Duodenal mucosa (tissue), 2 donors: ENCODE measurements at regions not wholly inside any gene's neighbourhood (a gene's known extent, or its start where the extent isn't known, plus 50 kb on each side); places are given as distances from the start of the nearest gene placed in this dataset.

ENCODE experiments used
- H3K27ac ChIP-seq: one replicate; pipeline ENCODE4 v1.7.0; 2013; ENCODE audit warnings: low read depth, low read length
- H3K27me3 ChIP-seq, 2 donors: one replicate each; pipeline ENCODE4 v1.7.0; 2013; ENCODE audit warnings: low read length in 2 of 2, control low read depth in 1 of 2; ENCODE audit not compliant: insufficient read depth in 2 of 2, control insufficient read depth in 1 of 2
- H3K36me3 ChIP-seq, 2 donors: one replicate each; pipeline ENCODE4 v1.7.0; 2013; ENCODE audit warnings: low read length in 2 of 2, control low read depth in 1 of 2; ENCODE audit not compliant: insufficient read depth in 2 of 2, control insufficient read depth in 1 of 2
- H3K4me1 ChIP-seq, 2 donors: one replicate each; pipeline ENCODE4 v1.7.0; 2013; ENCODE audit warnings: low read length in 2 of 2, control low read depth in 1 of 2; ENCODE audit not compliant: insufficient read depth in 2 of 2, control insufficient read depth in 1 of 2
- H3K4me3 ChIP-seq, 2 donors: one replicate each; pipeline ENCODE4 v1.7.0; 2013; ENCODE audit warnings: low read length in 2 of 2, low read depth in 1 of 2
- H3K9ac ChIP-seq, 2 donors: one replicate each; pipeline ENCODE4 v1.7.0; 2013; ENCODE audit warnings: low read length in 2 of 2, low read depth in 1 of 2
- H3K9me3 ChIP-seq, 2 donors: one replicate each; pipeline ENCODE4 v1.7.0; 2013; ENCODE audit warnings: low read length in 2 of 2, control low read depth in 1 of 2; ENCODE audit not compliant: control insufficient read depth in 1 of 2

DNA sequence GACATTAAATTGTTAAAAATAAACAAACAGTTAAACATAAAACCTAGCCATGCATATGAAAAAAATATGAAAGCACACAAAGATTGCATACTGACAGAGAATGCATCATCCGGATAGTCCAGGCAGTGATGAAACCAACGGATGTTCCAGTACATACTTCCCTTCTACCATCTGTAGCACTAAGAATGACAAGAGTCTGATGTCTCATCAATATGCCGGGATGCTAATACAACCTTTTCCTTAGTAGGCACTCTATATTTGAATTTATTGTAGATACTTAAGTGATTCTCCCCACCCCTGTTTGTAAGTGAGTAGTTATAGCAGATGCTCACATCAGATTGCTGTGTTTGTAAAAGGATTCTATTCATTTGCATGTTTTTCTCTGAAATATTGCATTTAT lies 571.2 kb upstream of the WWC1 start:
- no peak overlapping the region for H3K27ac ChIP-seq

DNA sequence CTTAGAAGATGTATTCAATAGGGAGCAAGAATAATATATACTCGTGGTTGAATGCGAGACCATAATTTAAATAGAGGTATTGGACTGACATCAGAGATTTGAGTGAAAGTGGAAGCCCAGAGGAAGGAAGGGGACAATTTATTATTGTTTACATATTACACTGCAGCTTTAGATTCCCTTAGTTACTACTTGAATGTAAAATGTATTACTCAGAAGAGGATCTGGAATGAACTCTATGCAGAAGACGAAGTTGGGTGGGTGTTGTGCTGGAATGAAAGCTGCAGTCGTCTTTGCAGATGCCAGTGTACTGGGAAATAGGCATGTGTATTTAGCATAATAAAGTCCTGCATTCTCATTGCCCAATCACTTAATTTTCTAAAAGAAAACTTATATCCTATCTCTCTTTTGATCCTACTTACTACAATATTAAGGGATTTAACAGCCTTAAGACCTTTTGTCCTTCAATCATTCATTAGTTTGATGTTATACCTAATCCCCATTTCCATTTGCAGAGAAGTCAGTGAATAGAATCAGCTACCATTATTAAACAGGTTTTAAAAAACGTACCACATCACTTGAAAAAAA lies 570.7 kb upstream of the WWC1 start:
- Histone ChIP-seq H3K27ac (no peak overlapping the region), H3K4me3 (no peak overlapping the region), H3K9me3 (no peaks in the 10 kb centered on the region), H3K9ac (no peak overlapping the region), H3K27me3 (no peaks in the 10 kb centered on the region), H3K4me1 (no peaks in the 10 kb centered on the region), H3K36me3 (no peaks in the 10 kb centered on the region)

More for the DNA sequence above, 571.2 kb upstream of the WWC1 start:
- Histone ChIP-seq H3K4me1 (no peaks in the 10 kb centered on the region), H3K36me3 (no peaks in the 10 kb centered on the region), H3K4me3 (no peak overlapping the region), H3K9ac (no peak overlapping the region), H3K27me3 (no peaks in the 10 kb centered on the region), H3K9me3 (no peaks in the 10 kb centered on the region)

DNA sequence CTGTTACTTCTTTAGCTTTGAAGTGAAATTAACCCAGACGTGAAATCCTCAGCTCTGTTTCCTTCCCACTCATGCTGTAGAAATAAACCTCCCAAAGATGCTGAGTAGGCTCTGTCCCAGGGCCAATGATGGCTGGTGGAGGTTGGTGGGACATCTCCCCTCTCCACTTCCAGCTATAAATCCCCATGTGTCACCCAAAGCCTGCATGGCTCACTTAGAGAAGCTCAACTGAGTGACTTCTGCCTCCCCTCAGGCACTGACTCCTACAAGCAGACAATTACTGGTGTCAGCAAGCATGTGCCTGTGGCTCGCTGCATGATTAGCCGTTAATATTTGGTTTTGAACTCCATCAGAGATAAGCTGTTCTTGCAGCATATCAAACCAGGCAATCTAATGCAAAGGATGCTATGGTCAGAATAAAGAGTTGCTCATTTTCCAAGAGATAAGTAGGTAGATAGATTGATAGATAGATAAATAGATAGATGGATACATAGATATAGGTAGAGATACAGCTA lies 569.5 kb upstream of the WWC1 start:
- no peak overlapping the region for H3K9ac ChIP-seq
- no peaks in the 10 kb centered on the region for H3K4me1 ChIP-seq
- H3K4me3 ChIP-seq = no peak overlapping the region
- H3K27me3 ChIP-seq = no peaks in the 10 kb centered on the region
- H3K36me3 ChIP-seq = no peaks in the 10 kb centered on the region
- H3K9me3 ChIP-seq = no peaks in the 10 kb centered on the region
- H3K27ac ChIP-seq = no peak overlapping the region

GRCh38 chr5:167723254-167723871 lies 568.1 kb upstream of the WWC1 start:
- Histone ChIP-seq H3K9ac (no peak overlapping the region), H3K27ac (no peak overlapping the region)

DNA sequence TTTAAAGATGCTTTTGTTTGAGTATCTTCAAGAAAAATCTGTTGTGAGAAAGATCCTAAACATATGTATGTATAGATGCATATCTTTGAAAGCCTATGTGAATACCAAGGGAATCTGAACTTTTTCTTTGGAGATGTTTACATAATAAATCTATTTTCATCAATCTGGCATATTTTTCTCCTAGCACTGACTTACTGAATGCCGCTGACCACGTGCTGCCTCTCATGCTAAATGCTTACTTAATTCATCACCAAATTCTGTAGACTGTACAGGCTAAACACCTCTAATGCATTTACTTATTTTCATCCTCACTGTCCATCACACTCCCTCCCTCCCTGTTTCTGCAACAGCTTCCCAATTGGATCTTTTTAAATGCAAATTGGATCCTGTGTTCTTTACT lies 566.2 kb upstream of the WWC1 start:
- H3K4me1 ChIP-seq = no peaks in the 10 kb centered on the region
- H3K27ac ChIP-seq = no peak overlapping the region
- H3K9ac ChIP-seq = no peak overlapping the region
- H3K4me3 ChIP-seq = no peak overlapping the region
- no peaks in the 10 kb centered on the region for H3K36me3 ChIP-seq
- no peaks in the 10 kb centered on the region for H3K9me3 ChIP-seq
- no peaks in the 10 kb centered on the region for H3K27me3 ChIP-seq

More at GRCh38 chr5:167723254-167723871, 568.1 kb upstream of the WWC1 start:
- no peaks in the 10 kb centered on the region for H3K9me3 ChIP-seq
- no peaks in the 10 kb centered on the region for H3K27me3 ChIP-seq
- no peaks in the 10 kb centered on the region for H3K36me3 ChIP-seq
- H3K4me1 ChIP-seq = no peaks in the 10 kb centered on the region
- H3K4me3 ChIP-seq = no peak overlapping the region

GRCh38 chr5:167725741-167726140 lies 565.7 kb upstream of the WWC1 start:
- Histone ChIP-seq H3K27me3 (no peaks in the 10 kb centered on the region), H3K9me3 (no peaks in the 10 kb centered on the region), H3K27ac (no peak overlapping the region), H3K36me3 (no peaks in the 10 kb centered on the region), H3K9ac (no peak overlapping the region), H3K4me1 (no peaks in the 10 kb centered on the region), H3K4me3 (no peak overlapping the region)

DNA sequence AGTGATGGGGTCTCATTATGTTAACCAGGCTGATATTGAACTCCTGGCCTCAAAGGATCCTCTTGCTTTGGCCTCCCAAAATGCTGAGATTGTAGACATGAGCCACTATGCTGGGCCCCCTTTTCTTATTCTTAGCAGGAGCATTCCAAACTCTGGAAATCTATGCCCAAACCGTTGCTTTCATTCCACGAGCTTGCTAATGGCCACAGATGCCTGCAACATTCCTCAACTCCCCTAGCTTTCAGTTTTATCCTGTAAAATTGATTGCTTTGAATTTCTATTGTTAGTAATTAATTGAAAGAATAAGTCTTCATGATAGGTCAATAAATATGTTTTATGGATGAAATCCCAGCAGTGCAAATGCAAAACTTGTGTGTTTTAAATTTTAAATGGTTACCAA lies 564.8 kb upstream of the WWC1 start:
- H3K4me1 ChIP-seq = no peaks in the 10 kb centered on the region
- no peaks in the 10 kb centered on the region for H3K9me3 ChIP-seq
- H3K9ac ChIP-seq = no peak overlapping the region
- no peaks in the 10 kb centered on the region for H3K27me3 ChIP-seq
- no peaks in the 10 kb centered on the region for H3K36me3 ChIP-seq
- H3K4me3 ChIP-seq = no peak overlapping the region
- no peak overlapping the region for H3K27ac ChIP-seq

DNA sequence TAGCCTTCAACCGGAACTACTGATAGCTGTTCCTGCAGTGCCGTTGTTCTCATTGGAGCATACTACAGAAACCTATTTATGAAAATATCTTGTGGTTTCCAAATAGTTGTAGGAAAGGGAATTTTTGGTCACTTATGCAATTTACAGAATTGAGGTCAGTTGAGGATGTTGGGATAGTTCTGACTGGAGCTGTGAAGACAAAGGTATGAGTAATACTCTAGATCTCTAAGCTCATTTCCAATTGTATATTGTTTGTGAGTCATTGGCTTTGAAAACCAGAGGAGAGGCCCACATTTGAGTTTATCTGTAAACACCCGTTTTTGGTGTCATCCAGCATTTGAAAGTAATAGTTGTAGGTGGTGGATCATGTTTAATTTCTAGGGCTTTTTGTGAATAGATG lies 561.3 kb upstream of the WWC1 start:
- H3K9ac ChIP-seq = no peak overlapping the region

DNA sequence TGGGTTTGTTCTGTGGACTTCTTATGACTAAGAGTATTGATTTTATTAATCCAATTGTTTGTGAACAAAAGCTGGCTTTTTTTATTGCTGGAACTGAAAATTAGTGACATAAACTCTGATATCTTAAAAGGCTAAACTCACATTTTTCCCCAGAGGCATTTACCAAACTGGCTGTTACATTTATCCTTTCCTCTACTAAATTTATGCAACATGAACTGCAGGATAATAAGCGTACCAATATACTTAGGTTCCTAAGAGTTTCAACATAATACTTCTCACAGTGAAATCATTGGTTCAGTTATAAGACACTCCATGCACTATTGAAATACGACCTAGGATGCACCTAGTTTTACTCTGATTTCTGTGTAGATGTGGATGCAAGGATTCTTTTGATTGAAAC lies 560.8 kb upstream of the WWC1 start:
- Histone ChIP-seq H3K36me3 (no peaks in the 10 kb centered on the region), H3K27ac (no peak overlapping the region), H3K9me3 (no peaks in the 10 kb centered on the region), H3K4me1 (no peaks in the 10 kb centered on the region), H3K27me3 (no peaks in the 10 kb centered on the region), H3K4me3 (no peak overlapping the region), H3K9ac (no peak overlapping the region)

More for the DNA sequence above, 561.3 kb upstream of the WWC1 start:
- no peaks in the 10 kb centered on the region for H3K9me3 ChIP-seq
- no peak overlapping the region for H3K4me3 ChIP-seq
- no peak overlapping the region for H3K27ac ChIP-seq
- H3K27me3 ChIP-seq = no peaks in the 10 kb centered on the region
- no peaks in the 10 kb centered on the region for H3K4me1 ChIP-seq
- H3K36me3 ChIP-seq = no peaks in the 10 kb centered on the region

- Histone ChIP-seq H3K9ac (no peak overlapping the region), H3K4me3 (no peak overlapping the region), H3K9me3 (no peaks in the 10 kb centered on the region), H3K27ac (no peak overlapping the region), H3K36me3 (no peaks in the 10 kb centered on the region), H3K27me3 (no peaks in the 10 kb centered on the region), H3K4me1 (no peaks in the 10 kb centered on the region)
Measured at GRCh38 chr5:167731951-167732350, 559.5 kb upstream of the WWC1 start.
